AG09309 (cell line): ENCODE measurements at regions not wholly inside any gene's neighbourhood (a gene's known extent, or its start where the extent isn't known, plus 50 kb on each side); places are given as distances from the start of the nearest gene placed in this dataset.

Experiments used
- DNase-seq: peaks from one replicate; pipeline ENCODE4 v3.0.0-alpha.2; 2010; ENCODE audit warnings: low read depth
- H3K4me3 ChIP-seq: 2 replicates; pipeline ENCODE4 v1.5.1; 2011; ENCODE audit warnings: mild to moderate bottlenecking, low read depth, low read length, moderate library complexity; ENCODE audit not compliant: control insufficient read depth
- CTCF ChIP-seq: IDR thresholded peaks from 2 replicates; pipeline ENCODE4 v1.5.1; 2011; ENCODE audit warnings: mild to moderate bottlenecking, low read depth, low read length, inconsistent platforms; ENCODE audit not compliant: insufficient read depth, control insufficient read depth; ENCODE audit errors: missing control alignments

- no peak for TF ChIP-seq CTCF
These were observed 155.5 kb downstream of the ANKRD60 start for GRCh38 chr20:58072695-58073671.

GRCh38 chr20:58071991-58072390 lies 156.5 kb downstream of the ANKRD60 start:
- TF ChIP-seq CTCF: no peak
- no peak overlapping the region for H3K4me3 ChIP-seq
- no peak for DNase-seq

More at GRCh38 chr20:58072695-58073671, 155.5 kb downstream of the ANKRD60 start:
- no peak for DNase-seq
- no peak overlapping the region for H3K4me3 ChIP-seq

GRCh38 chr20:58071298-58071697 lies 157.2 kb downstream of the ANKRD60 start:
- H3K4me3 ChIP-seq: no peak overlapping the region
- no peak for TF ChIP-seq CTCF
- no peak for DNase-seq

GRCh38 chr20:58070664-58071196 lies 157.7 kb downstream of the ANKRD60 start:
- H3K4me3 ChIP-seq: no peak overlapping the region
- no peak for DNase-seq
- TF ChIP-seq CTCF: no peak

GRCh38 chr20:58069796-58070663 lies 158.4 kb downstream of the ANKRD60 start:
- H3K4me3 ChIP-seq: no peak overlapping the region
- TF ChIP-seq CTCF: no peak
- DNase-seq: no peak

GRCh38 chr20:58069207-58069606 lies 159.2 kb downstream of the ANKRD60 start:
- no peak for TF ChIP-seq CTCF
- H3K4me3 ChIP-seq: no peak overlapping the region
- no peak for DNase-seq
